ENCODE measurements at regions not wholly inside any gene's neighbourhood (a gene's known extent, or its start where the extent isn't known, plus 50 kb on each side); places are given as distances from the start of the nearest gene placed in this dataset.

DNA sequence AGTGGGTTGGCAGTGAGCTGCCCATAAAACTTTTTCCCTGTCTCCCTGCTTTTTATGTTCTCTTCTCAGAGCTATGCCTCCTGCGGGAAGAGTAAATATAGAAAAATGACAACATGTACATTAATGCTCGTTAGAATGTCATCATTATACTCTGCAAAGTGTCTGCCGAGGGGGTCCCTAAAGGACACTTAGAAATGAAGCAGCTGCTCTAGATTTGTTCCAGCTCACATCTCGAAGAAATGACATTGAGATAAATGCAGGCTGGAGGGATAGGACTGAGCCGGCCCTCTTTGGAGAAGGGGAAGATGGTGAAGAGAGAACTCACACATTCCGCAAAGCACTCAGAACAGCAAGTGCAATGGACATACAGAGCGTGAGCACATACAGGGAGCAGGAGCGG lies 240.0 kb downstream of the NXPE2 start:
- TF ChIP-seq, protein P1, sequence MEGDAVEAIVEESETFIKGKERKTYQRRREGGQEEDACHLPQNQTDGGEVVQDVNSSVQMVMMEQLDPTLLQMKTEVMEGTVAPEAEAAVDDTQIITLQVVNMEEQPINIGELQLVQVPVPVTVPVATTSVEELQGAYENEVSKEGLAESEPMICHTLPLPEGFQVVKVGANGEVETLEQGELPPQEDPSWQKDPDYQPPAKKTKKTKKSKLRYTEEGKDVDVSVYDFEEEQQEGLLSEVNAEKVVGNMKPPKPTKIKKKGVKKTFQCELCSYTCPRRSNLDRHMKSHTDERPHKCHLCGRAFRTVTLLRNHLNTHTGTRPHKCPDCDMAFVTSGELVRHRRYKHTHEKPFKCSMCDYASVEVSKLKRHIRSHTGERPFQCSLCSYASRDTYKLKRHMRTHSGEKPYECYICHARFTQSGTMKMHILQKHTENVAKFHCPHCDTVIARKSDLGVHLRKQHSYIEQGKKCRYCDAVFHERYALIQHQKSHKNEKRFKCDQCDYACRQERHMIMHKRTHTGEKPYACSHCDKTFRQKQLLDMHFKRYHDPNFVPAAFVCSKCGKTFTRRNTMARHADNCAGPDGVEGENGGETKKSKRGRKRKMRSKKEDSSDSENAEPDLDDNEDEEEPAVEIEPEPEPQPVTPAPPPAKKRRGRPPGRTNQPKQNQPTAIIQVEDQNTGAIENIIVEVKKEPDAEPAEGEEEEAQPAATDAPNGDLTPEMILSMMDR (IDR thresholded peaks at IDR 0.05), result no peak
- no peak for TF ChIP-seq EP300 (IDR thresholded peaks at IDR 0.05)
- no peak for TF ChIP-seq POLR2A (IDR thresholded peaks at IDR 0.05)

All from upper lobe of left lung (tissue), 4 donors.